HG03045 (cell line): ENCODE measurements at regions not wholly inside any gene's neighbourhood (a gene's known extent, or its start where the extent isn't known, plus 50 kb on each side); places are given as distances from the start of the nearest gene placed in this dataset.
"Not testable (repeated sequence)": the region's sequence is repeated elsewhere in the genome, so short reads cannot be mapped to it uniquely, and the experiment has no call there.

Experiments used
- ATAC-seq: cut with Tn5 transposase; IDR thresholded peaks from one replicate; pipeline ENCODE4 v1.9.1; 2021; ENCODE audit warnings: mild to moderate bottlenecking, moderate library complexity; ENCODE audit not compliant: unreplicated experiment

DNA sequence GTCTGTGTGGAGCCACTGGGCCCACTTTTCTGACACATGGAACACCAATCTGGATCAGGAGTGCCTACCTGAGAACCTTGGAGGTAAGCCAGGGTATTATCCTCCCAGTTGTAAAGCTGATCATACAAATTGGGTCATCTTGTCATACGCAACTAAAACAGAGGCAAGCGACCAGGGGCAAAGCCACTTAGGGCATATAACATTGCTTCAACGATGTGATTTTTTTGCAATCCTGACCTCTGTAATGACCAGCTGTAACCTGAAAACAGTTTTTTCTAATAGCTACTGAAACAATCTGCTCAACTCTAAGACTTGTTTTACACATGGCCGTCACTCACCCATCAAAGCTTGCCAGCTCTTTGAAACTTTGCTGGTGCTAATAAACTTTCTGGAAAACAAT, 261.5 kb upstream of the AGTR2 start:
- ATAC-seq = no peak

GRCh38 chrX:115911967-115912366, 258.6 kb upstream of the AGTR2 start:
- ATAC-seq = no peak

DNA sequence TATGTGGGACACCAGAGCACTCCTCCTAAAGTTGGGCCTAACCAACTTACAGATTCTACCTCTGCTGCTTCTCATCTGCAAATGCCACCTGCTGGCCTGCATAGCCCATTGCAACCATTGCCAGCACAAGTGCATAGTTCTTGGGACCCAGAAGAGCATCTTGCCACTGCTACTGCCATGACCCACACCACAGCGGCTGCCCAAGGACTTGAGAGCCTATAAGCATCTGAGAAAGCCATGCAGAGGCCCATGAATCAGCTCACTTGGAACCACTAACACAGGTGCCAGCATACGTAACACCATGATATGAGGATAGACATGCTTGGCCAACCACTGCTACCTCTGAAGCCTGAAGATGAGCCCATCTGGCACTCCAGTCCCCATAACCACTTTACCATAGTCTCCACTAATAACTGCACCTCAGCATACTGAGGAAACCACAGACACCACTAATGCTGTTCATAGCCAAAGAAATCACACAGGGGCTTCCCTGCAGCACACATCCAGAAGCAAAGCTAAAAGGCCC, 258.1 kb upstream of the AGTR2 start:
- peak; percentile 98 for ATAC-seq

DNA sequence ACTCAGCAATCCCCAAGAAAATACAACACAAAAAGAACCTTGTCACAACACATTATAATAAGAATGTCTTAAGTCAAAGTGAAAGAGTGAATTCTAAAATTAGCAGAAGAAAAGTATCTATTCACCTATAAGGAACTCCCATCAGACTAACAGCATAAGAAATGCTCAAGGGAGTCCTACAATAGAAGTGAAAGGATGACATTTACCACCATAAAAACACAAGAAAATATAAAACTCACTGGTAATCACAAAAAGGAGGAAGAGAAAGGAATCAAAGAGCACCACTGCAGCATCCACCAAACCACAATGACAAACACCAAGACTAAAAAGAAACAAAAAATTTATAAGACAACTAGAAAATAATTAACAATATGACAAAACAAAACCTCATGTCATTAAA, 257.0 kb upstream of the AGTR2 start:
- ATAC-seq = peak; percentile 24

- ATAC-seq = not testable (repeated sequence)
Observed at GRCh38 chrX:115915625-115916024, 254.9 kb upstream of the AGTR2 start.

GRCh38 chrX:115929480-115929879, 241.1 kb upstream of the AGTR2 start:
- ATAC-seq = no peak

DNA sequence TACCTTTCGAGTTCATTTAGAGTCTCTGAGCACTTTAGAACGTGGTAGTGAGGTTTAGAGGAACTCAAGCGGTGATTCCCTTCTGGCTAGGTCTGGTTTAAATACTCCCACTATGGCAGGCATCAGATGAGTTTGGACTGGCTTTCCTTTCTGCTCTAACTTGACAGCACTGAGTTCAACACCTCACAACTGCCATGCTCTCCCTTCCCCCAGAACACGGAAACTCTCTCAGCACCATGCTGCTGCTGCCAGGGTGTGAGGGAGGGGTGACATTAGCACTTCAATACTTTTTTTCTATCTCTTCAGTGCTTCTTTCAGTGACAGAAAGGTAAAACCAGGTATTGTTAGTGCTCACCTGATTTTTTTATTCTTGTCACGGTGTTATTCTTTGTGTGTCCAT, 234.5 kb upstream of the AGTR2 start:
- no peak for ATAC-seq

DNA sequence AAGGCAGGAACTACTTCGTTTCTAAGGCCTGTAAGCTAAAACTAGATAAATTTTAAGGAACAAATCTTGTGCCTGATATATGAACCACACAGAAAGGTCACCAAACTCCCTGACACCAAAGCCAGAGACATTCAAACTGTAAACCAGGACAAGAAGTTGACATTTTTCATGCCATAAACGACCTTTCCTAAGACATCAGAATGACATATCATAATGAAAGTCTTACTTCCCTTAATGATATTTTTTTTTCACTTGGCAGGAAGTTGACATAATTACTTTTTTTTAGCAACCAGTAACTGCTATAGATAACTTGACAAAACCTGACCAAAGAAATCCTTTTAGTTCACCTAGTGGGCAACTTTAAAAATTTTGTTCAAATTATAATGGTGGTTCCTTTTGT, 231.5 kb upstream of the AGTR2 start:
- peak; percentile 35 for ATAC-seq

- ATAC-seq = no peak
Observed at GRCh38 chrX:115939636-115940160, 230.8 kb upstream of the AGTR2 start.

DNA sequence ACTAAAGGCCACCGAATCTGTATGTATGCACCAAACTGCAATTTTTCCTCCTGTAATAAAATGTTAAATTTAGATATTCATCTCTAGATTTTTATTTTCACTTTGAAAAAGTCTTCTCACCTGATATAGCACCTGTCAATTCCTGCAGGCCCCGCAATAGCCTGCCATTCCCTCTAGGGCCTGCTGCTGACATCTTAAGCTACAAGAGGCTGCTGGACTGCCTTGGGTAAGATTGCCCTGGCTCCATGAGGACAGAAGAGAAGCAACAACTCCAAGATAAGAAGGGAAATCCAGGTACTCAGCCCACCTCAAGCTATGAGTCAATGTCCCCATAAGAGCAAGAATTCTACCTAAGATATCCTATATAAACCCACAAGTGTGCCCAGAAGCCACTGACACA, 230.2 kb upstream of the AGTR2 start:
- peak; percentile 29 for ATAC-seq

GRCh38 chrX:115940888-115941332, 229.6 kb upstream of the AGTR2 start:
- ATAC-seq = peak; percentile 92

GRCh38 chrX:115941388-115941787, 229.2 kb upstream of the AGTR2 start:
- no peak for ATAC-seq

DNA sequence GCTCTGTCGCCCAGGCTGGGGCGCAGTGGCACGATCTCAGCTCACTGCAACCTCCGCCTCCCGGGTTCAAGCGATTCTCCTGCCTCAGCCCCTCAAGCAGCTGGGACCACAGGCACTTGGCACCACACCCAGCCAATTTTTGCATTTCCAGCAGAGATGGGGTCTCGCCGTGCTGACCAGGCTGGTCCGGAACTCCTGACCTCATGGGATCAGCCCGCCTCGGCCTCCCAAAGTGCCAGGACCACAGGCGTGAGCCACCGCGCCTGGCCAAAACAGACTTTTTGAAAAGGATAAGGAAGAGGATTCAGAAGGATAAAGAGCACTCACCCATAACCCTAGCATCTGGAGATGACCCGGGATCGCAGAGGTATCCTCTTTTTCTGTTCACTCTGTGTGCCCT, 224.5 kb upstream of the AGTR2 start:
- ATAC-seq = no peak

GRCh38 chrX:115948018-115948923, 222.3 kb upstream of the AGTR2 start:
- ATAC-seq = no peak

GRCh38 chrX:115949900-115950822, 220.4 kb upstream of the AGTR2 start:
- no peak for ATAC-seq

- ATAC-seq = no peak
Observed at GRCh38 chrX:115952417-115953092, 218.0 kb upstream of the AGTR2 start.

- ATAC-seq = no peak
Observed at GRCh38 chrX:115957862-115958490, 212.6 kb upstream of the AGTR2 start.

DNA sequence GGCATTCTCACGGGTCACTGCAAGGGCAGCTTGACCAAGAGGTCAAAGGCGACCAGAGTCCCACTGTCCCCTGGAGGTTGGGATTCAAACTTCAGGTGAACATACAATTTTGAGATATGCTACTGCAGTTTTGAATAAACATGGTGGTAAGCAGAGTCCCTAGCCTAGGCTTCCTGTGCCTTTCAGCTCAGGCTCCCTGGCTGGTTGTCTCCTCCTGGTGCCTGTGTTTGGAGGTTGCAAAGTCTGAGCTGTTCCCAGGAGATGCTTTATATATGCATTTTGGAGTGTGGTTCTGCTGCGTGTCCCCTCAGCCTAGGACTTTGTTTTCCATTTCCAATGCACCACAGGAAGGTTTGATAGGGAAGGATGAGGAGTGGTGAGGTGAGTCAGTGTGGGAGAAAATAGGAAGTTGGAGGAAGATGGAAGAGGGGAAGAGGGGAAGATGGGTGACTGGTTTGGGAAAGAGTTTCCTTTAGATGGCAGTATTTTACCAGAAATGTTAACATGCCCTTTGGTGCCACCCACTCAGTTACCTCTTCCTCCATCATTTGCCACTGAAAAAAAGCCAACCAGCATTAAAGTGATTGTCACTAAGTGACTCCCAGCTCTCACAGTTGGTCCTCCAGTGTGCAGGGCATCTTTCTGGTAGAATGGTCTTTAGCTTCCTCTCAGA, 211.7 kb upstream of the AGTR2 start:
- ATAC-seq = no peak

DNA sequence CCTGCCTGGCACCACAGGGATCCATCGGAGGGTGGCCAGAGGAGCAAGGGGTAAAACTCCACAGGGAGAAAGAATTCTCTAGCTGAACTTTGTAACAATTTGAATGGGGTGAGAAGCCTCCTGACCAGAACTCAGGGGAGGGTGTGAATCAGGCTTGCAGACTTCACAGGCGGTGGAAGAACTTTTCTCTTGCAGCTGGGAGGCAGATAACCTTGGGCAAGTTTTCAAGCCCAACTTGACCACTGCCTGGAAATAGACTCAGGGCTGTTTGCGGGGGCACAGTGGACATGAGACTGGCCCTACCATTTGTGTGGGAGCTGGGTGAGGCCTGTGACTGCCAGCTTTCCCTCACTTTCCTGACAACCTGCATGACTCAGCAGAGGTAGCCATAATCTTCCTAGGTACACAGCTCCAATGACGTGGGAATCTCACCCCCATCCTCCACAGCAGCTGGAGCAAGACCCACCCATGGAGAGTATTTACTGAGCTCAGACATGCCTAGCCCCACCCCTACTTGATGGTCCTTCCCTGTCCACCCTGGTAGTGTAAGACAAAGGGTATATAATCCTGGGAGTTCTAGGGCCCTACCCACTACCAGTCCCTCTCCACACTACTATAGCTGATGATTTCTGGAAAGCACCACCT, 210.0 kb upstream of the AGTR2 start:
- no peak for ATAC-seq
